SK-N-DZ (cell line): ENCODE measurements at regions not wholly inside any gene's neighbourhood (a gene's known extent, or its start where the extent isn't known, plus 50 kb on each side); places are given as distances from the start of the nearest gene placed in this dataset.

Experiments used
- DNase-seq: peaks from one replicate; pipeline ENCODE4 v3.0.0-alpha.2; 2015; ENCODE audit warnings: low spot score

GRCh38 chr18:72194072-72194471 lies 350.1 kb downstream of the CBLN2 start:
- no peak for DNase-seq

- no peak for DNase-seq
These were observed 356.2 kb downstream of the CBLN2 start for GRCh38 chr18:72187956-72188355.

GRCh38 chr18:72181241-72181764 lies 362.8 kb downstream of the CBLN2 start:
- no peak for DNase-seq

GRCh38 chr18:72180689-72181088 lies 363.5 kb downstream of the CBLN2 start:
- DNase-seq = no peak

- no peak for DNase-seq
These were observed 369.0 kb downstream of the CBLN2 start for GRCh38 chr18:72174972-72175649.

GRCh38 chr18:72171596-72171995 lies 372.5 kb downstream of the CBLN2 start:
- no peak for DNase-seq

- DNase-seq = no peak
These were observed 382.5 kb downstream of the CBLN2 start for GRCh38 chr18:72161691-72162090.

GRCh38 chr18:72160510-72161445 lies 383.4 kb downstream of the CBLN2 start:
- DNase-seq = no peak

GRCh38 chr18:72155327-72155726 lies 388.8 kb downstream of the CBLN2 start:
- no peak for DNase-seq

GRCh38 chr18:72154926-72155325 lies 389.2 kb downstream of the CBLN2 start:
- DNase-seq = no peak

- no peak for DNase-seq
These were observed 391.2 kb downstream of the CBLN2 start for GRCh38 chr18:72152935-72153334.

GRCh38 chr18:72147830-72148229 lies 396.3 kb downstream of the CBLN2 start:
- DNase-seq = no peak

GRCh38 chr18:72140007-72140406 lies 404.1 kb downstream of the CBLN2 start:
- DNase-seq = no peak

GRCh38 chr18:72128649-72129048 lies 415.5 kb downstream of the CBLN2 start:
- no peak for DNase-seq

GRCh38 chr18:72122103-72122502 lies 422.0 kb downstream of the CBLN2 start:
- no peak for DNase-seq

- no peak for DNase-seq
These were observed 425.1 kb downstream of the CBLN2 start for GRCh38 chr18:72119082-72119481.

- no peak for DNase-seq
These were observed 429.1 kb downstream of the CBLN2 start for GRCh38 chr18:72114801-72115594.

GRCh38 chr18:72107647-72108383 lies 436.3 kb downstream of the CBLN2 start:
- no peak for DNase-seq

- no peak for DNase-seq
These were observed 439.3 kb downstream of the CBLN2 start for GRCh38 chr18:72104851-72105250.

GRCh38 chr18:72102412-72102811 lies 441.7 kb downstream of the CBLN2 start:
- no peak for DNase-seq

- no peak for DNase-seq
These were observed 443.6 kb downstream of the CBLN2 start for GRCh38 chr18:72100465-72101004.
